T-helper 1 cell treated with Interleukin-12 subunit alpha and Interleukin-12 subunit beta and Interleukin-4 antibody, amounts not matched to agents 30 ng/mL and 1 ng/mL, for 36 hours (primary cell): ENCODE measurements at regions not wholly inside any gene's neighbourhood (a gene's known extent, or its start where the extent isn't known, plus 50 kb on each side); places are given as distances from the start of the nearest gene placed in this dataset.

ENCODE experiments used
- intact Hi-C: fragments of 100-400 bp; cut with micrococcal nuclease; formaldehyde crosslinking; loops from one replicate; pipeline ENCODE4 v1.15.1; 2024

DNA sequence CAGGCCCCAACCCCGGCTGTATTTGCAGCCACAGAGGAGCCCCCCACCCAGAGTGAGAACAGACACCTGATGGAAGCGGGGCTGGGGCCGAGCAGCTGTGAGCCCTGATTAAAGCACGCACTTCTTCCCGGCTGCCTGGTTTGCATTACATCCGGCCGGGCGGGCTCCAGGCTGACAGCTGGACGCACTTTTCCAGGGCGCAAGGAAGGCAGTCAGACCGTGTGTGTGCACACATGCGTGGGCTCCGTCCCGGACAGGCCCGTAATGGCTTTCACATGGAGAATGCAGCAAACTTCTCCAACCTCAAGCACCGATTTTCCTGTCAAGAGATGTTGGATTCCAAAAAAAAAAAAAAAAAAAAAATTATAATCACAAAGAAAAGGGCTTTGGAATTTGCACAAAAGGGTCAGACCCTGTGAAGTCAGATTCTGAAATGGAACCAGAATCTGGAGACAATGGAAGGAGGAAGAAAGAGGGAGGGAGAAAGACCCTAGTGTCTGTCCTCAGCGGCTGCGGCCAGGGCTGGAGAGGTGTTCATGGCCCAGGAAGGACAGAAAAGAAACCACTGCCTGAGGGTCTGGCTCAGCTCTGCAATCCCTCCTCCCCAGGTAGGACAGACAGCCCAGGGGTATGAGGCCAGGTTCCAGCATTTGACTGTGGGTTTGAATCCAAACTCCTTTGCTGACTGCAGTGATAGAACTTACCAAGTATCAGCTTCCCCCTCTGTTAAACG, 365.5 kb downstream of the MN1 start:
- intact Hi-C loops, result no loop called here

DNA sequence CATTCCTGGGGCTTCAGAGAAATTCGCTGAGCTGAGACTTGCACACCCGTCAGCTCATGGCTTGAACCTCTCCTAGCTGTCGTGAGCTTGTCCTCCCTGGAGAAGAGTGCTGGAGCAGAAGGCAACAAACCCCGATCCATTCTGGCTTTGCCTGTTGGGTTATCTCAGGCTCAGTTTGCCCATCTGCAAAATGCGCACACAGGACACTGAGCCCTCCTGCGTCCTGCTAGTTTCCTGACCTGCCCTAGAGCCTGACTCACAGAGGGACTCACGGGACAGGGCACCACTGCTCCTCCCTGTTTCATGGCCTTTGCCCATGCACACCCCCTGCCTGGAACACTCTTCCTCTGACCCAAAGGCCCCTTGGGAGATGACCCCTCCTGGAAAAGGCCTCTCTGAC, 365.0 kb downstream of the MN1 start:
- intact Hi-C loops, result no loop called here

DNA sequence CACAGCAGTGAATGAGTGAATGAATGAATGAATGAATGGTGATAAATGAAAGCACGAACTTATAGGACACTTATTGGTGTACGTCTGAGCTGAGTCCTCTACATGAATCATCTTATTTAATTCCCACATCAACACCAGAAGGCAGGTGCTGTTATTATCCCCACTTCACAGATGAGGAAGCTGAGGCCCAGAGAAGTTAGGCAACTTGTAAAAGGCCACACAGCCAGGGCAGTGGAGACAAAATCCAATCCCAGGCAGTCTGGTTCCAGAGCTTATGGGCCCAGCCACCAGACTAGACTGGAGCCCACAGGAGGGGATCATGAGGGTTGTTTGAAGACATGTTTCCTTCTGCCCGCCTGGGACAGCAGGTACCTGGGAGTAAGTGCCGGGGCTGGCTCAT, 364.0 kb downstream of the MN1 start:
- intact Hi-C loops, result no loop called here

DNA sequence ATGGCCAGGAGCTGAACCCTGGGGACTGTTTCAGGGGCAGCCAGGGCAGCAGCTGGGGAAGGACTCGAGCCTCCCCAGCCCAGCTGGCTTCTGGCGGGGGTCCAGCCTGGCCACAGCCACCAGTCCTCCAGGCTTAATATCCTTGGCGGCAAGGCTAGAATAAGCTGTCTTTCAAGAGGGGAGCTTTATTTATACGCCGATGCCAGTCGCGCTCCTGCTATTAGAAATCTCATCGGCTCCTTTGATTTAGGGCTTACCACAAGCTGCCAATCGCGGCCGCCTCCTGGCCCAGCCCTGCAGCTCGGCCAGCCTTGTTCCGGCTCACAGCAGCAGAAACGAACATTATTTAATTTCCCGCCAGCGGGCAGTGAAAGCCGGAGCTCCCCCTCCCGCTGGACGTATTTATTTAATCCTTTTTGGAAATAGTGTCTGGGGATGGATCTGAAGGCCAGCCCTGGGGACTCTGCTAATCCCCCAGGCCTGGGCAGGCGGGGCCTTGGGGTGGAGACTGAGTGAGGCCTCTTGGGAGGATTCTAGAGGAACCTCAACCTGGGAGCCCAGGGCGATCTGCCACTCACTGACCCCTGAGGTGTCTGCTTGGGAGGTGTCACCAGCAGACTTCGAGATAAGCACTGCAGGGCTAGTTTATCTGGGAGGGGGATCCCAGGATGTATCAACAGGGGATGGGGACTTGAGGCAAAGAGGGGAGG, 363.1 kb downstream of the MN1 start:
- intact Hi-C loops, result no loop called here

DNA sequence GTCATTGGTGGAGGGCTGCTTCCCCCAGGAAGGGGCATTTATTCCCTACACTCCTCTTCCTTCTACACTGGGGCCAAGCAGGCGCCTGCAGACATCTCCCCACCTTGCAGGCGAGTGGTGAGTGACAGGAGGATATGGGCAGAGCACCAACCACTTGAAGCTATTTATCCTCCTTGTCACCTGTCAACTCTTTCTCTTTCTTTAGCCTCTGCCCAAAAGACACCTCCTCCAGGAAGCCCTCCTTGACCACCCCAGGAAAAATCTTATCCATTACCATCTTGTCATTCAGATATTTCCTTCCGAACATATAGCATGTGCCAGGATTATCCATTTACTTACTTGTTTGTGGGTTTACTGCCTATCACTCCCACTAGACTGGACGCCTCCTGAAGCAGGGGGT, 362.4 kb downstream of the MN1 start:
- intact Hi-C loops, result no loop called here

DNA sequence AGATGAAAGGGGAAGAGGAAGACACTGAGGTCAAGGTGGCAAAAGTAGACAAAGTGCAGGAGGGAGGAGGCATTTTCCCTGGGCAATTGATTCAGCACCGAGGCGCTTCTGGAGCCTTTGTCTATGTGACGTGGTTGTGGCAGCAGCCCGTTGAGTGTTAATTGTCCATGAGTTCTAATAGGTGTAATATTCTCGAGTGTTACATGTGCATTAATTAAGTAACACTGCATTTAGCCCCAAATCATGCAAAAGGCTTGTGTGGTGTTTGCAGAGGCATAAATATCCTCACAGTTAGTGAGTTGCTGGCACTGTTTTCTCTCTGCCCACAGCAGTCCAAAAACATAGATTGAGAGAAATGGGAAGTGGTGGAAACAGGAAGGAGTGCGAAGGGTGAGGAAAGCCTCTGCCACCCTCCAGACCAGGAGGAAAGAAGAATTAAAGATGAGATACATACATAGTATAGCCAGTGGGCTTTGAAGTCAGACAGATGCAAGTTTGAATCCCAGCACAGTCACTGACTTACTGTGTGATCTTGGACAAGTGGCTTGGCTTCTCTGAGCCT, 361.2 kb downstream of the MN1 start:
- intact Hi-C loops, result no loop called here

DNA sequence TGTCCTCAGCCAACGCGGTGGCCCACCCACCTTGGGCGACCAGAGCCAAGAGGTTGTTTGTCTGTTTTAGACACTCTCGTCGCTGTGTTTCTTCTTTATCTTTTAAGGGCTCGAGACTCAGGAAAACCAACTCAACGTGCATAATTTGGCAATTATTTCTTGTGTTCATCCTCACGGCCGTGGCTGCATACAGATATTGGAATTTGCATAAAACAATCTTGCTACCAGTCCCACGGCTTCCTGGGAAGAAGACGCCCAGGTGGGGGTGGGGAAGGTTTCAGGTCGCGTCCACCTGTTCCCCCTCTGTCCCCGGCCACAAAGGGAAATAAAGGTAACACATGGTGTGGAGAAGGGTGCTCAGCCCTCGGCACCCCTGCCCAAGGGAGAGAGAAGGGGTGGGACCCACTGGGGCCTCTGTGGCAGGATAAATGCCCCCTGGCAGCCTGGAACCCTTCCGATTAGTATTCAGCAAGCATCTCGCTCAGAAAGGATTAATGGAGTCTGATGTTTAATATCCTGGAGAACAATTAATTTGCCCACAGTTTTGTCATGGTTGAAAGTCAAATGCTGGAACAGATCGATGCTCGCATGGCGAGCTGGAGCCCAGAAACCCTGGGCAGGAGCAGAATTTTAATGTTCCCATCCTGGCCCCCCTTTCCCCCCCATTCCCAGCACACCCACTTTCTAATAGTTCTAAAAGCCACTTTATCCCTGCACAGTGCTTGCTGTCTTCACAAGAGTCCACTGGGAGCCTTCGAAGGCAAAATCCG, 359.7 kb downstream of the MN1 start:
- intact Hi-C loops, result no loop called here

DNA sequence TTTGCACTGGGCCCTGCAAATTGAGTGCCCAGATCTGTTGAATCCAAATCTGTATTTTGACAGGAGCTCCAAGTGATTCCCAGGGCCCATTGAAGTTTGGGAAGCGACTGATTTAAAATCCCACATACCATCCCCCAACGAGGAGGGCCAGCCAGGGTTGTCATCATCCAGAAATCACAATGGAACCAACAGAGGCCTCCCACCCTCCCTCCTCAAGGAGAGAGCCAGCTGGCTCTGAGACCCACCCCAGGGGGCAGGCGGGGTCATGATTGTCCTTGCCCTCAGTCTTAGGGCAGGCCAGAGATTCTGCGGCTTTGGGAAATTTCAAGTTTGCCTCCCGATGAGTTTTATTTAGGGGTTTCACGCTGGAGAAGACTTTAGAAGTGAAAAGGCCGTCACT, 358.2 kb downstream of the MN1 start:
- intact Hi-C loops, result no loop called here

DNA sequence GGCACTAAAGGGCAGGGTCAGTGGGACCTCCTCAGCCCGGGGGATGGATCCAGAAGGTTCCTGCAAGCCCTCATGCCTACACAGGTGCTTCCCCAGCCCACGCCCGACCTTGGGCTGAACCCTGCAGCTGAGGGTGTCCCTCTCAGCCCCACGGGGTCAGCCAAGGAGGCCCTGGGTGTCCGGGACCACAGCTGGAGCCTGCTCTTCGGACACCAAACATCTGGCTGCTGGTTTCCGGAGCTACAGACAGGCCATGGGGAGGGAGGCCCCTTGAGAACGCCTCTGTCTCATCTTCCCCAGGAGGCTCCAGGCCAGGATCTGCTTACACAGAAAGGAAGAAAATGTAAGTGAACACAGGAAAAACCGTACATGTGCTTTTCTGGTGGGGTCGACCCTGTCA, 355.7 kb downstream of the MN1 start:
- intact Hi-C loops, result no loop called here

DNA sequence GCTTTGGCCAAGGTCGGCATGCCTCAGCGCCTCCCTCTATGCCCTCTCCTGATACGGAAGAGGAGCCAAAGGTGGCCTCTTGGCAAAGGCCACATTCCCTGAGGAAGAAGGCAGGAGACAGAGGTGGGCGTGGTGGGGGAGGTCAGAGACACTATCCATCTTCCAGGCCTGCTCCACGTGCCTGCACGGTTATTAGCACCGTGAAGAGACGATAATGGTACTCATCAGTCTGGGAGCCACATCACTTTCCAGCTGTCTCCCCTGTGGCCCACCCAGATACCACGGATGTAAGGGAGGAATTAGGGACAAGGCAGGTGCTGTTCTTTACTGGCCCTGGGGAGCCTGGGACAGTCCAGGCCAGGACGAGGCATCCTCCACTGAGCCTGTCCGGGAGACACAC, 354.3 kb downstream of the MN1 start:
- intact Hi-C loops, result no loop called here

DNA sequence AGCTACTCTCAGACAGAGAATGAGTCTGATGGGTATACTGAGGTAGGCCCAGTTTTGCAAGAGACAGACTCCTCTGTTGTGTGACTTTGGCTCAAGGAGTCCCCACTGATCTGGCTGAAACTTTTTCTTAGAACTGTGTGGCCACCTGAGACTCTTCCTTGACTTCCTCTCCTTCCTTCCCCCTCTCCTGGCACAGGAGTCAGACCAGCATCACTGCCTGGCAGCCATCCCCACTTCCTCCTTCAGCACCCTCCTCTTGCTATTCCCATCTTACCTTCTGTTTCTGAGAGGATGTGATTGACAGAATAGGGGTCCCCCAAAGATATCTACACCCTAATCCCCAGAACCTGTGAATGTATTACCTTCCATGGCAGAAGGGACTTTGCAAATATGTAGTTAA, 351.1 kb downstream of the MN1 start:
- intact Hi-C loops, result no loop called here

DNA sequence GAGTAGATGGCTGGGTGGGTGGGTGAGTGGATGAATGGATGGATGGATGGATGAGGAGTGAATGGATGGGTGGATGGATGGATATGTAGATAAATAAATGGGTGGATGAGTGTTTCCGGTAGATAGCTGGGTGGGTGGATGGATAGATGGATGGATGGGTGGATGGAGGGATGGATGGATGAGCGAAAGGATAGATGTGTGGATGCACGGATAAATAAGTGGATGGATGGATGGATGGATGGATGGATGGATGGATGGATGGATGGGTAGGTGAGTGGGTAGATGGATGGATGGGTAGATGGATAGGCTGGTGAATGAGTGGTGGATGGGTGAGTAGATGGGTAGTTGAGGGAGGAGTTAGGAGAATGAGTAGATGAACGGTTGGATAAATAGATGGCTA, 349.3 kb downstream of the MN1 start:
- intact Hi-C loops, result no loop called here

DNA sequence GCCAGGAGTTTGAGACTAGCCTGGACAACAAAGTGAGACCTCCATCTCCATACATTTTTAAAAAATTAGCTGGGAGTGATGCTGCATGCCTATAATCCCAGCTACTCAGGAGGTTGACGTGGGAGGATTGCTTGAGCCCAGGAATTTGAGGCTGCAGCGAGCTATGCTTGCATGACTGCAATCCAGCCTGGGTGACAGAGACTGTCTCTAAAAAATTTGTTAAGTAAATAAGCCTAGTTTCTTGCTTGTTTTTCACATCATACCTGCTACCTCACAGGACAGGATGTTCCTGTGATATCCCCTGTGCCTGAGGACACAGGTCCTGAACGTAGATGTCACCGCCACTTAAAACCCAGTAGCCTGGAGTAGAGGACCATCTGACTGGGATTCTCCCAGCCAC, 348.6 kb downstream of the MN1 start:
- intact Hi-C loops, result no loop called here

DNA sequence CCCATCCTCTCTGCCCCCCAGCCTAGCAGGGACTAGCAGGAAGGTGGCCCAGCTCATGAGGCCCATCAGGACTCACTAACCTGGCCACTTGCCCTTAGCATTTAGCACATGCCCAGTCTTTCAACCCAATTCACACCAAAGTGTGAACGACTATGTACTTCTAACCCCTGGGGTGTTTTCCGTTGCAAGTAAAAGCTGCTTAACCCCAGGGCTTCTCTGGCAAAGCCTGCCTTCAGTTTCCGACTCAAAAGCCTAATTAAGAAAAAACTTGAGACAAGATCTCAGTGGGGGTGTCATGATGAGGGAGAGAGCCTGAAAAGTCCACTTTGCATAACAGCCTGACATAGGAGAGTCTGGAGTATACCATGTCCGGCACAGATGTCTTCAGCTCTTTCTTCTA, 347.8 kb downstream of the MN1 start:
- intact Hi-C loops, result no loop called here

DNA sequence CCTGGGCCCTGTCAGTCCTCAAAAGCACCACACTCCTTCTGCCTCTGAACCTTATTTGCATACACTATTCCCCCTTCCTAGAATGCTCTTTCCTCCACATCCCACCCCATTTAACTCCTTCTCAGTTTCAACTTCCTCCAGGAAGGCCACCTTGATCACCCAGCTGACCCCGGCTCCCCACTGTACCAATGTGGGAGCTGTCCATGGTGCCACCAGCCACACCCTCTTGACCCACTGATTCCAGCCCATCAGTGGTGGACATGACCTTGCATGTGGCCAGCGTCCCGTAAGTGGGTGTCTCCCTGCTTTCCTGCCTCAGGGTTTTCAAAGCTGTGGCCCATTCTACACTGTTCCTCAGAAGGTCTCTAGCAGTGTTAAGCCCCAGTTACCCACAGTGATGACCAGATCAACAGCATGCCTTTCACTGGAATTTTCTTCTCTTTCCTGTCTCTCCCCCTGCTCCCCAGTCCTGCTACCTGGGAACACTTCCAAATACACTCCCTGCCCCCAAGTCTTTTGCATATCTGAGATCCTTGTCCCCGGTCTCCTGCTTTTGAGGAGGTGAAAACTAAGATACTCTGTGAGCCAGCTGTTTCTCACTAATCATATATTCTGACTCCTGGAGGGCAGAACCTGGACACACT, 346.6 kb downstream of the MN1 start:
- intact Hi-C loops, result no loop called here

DNA sequence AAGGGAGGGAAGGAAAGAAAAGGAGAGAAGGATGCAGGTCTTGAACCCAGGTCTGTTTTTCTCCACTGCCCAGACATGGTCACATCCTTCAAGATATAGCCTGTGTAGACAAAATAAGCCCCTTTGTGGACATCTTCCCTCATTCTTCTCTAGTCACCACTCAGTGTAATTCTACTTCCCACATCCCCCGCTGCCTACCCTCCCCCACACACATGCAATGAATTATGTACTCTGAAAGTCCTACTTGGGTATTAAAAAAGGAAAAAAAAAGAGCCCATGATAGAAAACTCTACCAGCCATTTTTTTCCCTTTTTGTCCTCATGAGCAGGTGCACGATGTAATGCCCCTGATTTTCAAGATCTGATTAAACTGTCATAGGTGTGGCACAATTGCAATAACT, 346.0 kb downstream of the MN1 start:
- intact Hi-C loops, result no loop called here

DNA sequence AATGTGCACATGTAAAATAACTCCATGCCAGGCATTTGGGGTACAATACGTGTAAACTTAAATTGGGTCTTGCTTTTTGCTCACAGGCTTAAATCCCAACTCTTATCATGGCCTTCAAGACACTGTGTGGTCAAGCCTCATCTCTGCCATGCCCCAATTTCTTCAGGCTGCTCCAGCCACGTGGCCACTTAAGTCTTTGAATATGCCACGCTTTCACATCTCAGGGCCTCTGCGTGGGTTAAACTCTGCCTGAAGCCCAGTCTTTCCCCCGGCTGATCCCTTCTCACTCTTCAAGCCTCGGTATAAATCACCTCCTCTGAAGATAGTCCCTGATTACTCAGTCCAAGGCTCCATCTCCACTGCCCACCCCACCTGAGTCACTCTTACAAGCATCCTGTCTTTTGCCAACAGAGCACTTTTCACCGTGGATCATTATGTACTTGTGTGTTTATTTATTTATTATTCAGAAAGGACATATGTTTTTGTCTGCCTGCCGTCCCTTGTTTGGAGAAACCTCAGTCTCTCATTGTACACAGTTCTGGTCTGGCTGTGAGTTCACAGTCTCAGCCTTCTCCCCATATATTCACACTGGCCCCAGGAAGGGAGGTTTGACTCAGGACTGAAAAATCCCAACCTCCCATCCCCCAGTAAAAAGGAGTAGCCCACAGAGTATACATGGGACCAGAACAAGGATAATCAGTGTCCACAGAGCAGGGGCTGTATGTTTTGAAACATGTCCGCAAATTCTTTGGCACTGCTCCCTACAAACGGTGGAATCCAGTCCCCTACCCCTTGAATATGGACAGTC, 344.7 kb downstream of the MN1 start:
- intact Hi-C loops, result no loop called here

DNA sequence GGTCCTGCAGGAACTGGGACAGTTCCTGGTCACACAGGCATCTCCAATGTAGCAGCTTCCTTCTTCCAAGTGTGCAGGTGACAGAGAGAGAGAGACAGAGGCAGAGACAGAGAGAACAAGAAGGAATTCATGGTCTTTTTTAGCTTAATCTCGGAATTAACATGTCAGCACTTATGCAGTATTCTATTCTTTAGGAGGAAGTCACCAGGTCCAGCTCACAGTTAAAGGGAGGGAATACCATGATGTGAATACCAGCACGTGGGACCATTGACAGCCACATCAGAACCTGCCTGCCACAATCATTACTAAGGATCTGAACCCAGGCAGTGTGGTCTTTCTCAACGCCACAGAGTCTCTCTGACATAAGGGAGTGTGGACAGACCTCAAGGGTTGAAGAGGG, 341.6 kb downstream of the MN1 start:
- intact Hi-C loops, result no loop called here

DNA sequence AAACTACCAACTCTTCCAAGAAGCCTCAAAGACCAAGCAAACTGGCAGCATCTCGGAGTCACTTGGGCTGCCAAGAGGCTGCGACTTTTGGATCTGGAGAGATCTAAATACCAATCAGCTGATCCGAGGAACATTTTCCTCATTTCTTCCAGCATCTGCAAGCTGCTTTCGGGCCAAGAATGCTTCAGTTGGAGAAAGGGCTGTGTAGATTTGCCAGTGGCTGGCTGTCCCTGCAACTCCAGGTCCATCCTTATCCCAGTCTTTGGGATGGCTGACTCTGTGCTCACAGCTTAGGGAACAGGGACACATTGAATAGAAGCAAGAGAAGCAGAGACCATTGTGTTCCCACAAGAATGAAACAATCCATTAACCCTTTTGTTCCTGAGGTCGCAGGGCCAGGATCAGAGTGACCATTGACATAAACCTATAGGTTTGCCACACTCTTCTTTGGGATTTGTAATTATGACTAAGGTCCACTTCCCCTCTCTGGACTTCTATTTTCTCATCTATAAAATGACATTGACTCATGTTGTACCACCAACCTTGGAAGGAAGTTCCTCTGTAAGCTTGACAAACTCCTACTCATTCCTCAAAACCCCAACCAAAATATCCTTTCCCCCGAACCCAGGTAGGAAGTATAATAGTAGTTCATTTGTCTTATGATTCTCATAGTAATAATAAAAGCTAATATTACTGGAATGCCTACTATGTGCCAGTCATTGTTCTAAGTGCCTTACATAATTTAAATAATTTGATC, 340.8 kb downstream of the MN1 start:
- intact Hi-C loops, result no loop called here

DNA sequence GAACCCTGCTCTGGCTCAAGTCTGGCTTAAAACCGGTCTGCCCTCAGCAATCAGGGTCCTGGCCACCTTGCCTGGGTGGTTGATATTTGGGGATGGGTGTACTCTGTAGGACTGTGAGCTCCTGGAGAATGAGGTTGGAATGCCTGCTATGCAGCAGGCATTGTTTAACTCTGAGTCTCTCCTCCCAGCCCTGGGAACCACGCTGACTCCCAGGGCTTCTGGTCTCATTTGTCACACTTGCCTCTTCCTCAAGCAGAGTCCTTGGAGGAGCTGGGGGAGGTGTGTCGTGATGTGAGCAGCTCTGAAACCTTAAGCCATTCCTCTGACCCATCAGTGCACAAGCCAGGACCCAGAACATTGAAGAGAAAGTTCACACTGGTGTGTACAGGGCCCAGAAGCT, 340.1 kb downstream of the MN1 start:
- intact Hi-C loops, result no loop called here
